ENCODE measurements at regions not wholly inside any gene's neighbourhood (a gene's known extent, or its start where the extent isn't known, plus 50 kb on each side); places are given as distances from the start of the nearest gene placed in this dataset.

DNA sequence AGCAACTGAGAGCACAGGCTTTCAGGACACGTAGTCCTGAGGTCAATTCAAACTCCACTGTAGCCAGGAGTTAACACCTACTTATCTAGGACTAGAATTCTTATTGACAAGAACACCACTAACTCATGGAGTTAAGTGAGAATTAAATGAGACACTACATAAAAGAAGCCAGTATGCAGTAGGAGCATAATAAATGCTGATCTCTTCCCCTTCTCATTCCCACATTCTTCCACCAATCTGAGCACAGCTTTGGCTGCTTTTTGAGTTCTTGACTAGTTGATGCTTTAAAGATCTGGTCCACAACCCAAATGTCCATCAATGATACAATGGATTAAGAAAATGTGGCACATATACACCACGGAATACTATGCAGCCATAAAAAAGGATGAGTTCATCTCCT is 55.2 kb downstream of the TTC32 start:
- no peak for FAIRE-seq
- no peak for DNase-seq (ENCODE audit: insufficient read length, low spot score)
- TF ChIP-seq, protein P1, sequence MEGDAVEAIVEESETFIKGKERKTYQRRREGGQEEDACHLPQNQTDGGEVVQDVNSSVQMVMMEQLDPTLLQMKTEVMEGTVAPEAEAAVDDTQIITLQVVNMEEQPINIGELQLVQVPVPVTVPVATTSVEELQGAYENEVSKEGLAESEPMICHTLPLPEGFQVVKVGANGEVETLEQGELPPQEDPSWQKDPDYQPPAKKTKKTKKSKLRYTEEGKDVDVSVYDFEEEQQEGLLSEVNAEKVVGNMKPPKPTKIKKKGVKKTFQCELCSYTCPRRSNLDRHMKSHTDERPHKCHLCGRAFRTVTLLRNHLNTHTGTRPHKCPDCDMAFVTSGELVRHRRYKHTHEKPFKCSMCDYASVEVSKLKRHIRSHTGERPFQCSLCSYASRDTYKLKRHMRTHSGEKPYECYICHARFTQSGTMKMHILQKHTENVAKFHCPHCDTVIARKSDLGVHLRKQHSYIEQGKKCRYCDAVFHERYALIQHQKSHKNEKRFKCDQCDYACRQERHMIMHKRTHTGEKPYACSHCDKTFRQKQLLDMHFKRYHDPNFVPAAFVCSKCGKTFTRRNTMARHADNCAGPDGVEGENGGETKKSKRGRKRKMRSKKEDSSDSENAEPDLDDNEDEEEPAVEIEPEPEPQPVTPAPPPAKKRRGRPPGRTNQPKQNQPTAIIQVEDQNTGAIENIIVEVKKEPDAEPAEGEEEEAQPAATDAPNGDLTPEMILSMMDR (IDR thresholded peaks at IDR 0.05; ENCODE audit: insufficient read depth, missing control alignments) = no peak

DNA sequence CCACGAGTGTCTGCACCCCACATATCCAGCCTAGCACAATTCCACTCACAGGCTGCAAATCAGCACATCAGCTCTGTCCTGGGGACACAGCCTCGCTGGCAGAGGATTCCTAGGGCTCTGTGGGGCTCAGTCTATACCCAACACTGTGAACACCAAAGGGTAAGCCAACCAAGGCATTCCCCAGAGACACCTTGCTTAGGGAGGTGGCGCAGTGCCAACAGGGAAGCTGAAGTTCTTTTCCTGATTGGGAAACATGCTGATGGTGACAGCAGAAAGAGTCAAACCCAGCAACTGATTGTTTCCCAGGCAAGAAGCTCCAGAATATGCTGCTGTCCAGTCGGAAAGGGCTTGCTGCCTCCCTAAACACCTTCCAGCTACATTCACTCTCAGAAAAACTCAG is 55.8 kb downstream of the TTC32 start:
- FAIRE-seq (no peak), DNase-seq (ENCODE audit: insufficient read length, low spot score) (no peak)
- TF ChIP-seq, protein P1 (IDR thresholded peaks at IDR 0.05; ENCODE audit: insufficient read depth, missing control alignments) = no peak

DNA sequence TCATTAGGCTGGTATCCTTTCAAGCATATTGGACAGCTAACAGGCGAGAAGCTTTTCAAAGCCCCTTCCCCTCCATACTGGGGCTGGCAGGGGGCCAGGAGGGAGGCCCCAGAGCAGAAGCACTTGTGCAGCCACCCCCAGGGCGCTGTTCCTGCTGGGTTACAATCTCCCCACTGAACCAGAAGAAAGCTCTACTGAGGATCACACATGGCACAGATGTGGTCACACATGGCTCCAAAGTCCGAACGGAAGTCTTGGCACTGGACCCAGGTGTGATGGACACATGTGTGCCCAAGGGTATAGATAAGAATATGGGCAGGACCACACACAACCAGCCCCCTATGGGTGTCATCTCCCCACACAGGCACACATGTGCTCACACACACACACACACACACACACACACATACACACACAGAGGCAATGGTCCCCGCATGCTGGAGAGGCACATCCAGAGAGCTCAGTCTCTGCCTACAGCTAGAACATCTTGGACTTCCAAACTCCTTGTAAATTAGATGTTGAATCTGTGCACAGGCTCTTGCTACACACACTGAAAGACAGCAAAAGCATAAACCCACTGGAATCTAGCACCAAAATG is 56.4 kb downstream of the TTC32 start:
- TF ChIP-seq, protein P1 (IDR thresholded peaks at IDR 0.05; ENCODE audit: insufficient read depth, missing control alignments) = no peak
- FAIRE-seq = no peak
- no peak for DNase-seq (ENCODE audit: insufficient read length, low spot score)

DNA sequence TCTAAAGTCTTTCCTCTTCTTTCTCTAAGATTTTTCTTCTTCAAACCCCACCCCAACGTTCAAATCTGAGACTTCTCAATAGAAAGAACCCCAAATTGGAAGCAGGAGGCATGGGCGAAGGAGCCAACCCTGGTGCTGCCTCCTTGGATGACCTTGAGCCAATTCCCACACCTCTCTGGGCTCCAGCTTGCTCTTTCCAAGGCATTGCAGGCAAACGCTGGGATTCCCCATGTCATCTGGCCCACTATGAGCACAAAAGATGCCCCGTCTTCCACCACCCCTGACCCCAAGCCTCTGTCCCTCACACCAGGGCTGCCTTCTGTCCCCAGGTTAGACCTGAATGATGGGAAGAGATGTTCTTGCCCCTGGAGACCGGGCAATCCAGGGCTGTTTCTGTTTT is 57.0 kb downstream of the TTC32 start:
- FAIRE-seq = no peak
- TF ChIP-seq, protein P1 (IDR thresholded peaks at IDR 0.05; ENCODE audit: insufficient read depth, missing control alignments) = no peak
- DNase-seq (ENCODE audit: insufficient read length, low spot score) = no peak

DNA sequence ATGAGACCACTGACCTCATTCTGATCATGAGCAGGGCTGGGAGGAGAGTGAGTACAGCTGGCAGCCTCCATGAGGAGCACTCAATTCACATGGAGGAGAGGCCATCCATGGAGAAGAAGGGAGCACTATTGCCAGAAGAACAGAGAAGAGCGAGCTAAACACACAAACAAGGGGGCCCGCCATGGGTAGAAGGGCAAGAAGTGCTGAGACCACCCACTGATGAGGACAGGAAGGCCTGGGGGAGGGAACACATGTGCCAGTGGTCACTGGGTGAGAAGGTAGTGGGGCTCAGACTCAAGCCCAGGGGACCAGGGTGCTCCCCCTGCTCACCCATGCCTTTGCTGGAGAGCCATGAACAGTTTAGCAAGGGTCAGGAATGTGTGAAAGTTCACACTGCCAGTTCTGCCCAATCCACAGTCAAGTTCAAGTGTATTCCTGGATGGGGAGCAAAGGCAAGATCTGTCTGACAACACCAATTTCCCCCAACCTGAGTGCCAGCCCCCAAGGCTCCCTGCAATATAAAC is 57.7 kb downstream of the TTC32 start:
- no peak for DNase-seq (ENCODE audit: insufficient read length, low spot score)
- FAIRE-seq = no peak
- TF ChIP-seq, protein P1 (IDR thresholded peaks at IDR 0.05; ENCODE audit: insufficient read depth, missing control alignments) = no peak

DNA sequence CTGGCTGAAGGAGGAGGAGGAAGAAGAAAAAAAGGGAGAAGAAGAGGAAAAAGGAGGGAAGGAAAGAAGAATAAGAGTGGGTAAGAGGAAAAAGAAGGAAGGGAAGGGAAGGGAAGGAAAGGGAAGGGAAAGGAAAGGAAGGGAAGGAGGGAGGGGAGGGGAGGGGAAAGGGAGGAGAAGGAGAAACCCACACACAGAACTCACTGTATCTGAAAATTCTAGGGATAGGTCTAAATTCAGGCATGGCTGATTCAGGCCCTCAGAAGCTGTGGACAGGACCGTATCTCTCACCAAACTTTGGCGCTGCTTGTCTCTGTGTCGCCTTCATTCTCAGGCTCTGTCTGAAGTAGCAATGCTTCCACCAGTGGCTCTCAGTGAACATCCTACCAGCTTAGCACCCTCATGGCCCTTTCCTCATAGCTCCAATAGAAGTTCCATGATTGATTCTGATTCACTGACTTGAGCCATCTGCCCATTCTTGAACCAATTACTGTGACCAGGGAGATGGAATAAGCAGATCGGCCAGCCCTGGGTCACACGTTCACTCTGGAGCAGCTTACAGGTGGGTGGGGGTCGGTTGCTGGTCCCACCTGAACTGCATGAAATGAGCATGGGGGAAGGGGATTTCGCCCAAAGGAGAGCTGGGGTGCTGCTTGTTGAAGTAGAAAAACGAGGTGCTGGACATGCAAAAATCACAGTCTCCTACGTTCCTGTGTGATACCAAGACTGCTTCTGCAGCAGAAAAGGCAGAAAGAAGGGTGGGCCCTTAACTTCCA is 59.7 kb downstream of the TTC32 start:
- FAIRE-seq (no peak), DNase-seq (ENCODE audit: insufficient read length, low spot score) (no peak)
- TF ChIP-seq, protein P1 (IDR thresholded peaks at IDR 0.05; ENCODE audit: insufficient read depth, missing control alignments) = no peak

DNA sequence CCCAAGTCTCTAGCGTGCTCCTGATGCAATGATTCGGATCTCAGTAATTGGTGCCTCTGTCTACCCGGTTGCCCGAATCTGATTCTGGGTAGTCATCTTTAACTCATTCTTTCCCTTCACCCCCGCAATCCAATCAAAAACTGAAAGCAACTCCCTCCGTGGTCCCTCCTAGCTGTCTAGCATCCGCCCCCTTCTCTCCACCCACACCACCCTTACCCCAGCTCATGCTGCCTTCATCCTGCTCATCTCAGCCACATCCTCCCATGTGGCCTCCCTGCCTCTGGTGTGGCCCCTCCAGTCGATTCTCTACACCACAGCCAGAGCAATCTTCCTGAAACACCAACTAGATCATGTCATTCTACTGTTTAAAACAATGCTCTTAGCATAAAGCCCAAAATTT is 62.3 kb downstream of the TTC32 start:
- no peak for DNase-seq (ENCODE audit: insufficient read length, low spot score)
- no peak for FAIRE-seq
- TF ChIP-seq, protein P1 (IDR thresholded peaks at IDR 0.05; ENCODE audit: insufficient read depth, missing control alignments) = no peak
